ENCODE measurements at regions not wholly inside any gene's neighbourhood (a gene's known extent, or its start where the extent isn't known, plus 50 kb on each side); places are given as distances from the start of the nearest gene placed in this dataset.

DNA sequence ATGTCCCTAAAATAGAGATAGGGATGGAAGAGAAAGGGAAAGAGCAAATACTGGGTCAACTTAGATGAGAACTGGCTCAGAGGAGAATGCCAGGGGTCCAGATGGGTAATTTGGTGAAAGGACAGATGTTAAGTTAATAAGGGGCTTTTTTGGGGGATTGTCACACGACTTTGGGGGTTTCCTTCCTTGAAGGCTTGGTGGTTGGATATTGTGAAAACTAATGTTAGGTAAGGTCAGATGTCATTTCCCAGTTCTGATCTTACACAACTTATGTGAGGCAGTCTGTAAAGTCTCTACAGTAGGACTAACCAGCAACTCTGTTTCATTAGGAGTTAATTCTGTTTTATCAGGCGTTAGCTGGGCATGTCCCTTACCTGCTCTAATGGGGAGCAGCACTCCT lies 231.1 kb downstream of the NR2F2 start:
- Histone ChIP-seq H3K27ac (no peak overlapping the region), H3K4me3 (no peak overlapping the region), H3K36me3 (no peaks in the 10 kb centered on the region), H3K27me3 (no peaks in the 10 kb centered on the region), H3K4me1 (no peaks in the 10 kb centered on the region), H3K9me3 (peaks cover 0 to 6% of the 10 kb centered on the region in 2 donors)
- TF ChIP-seq POLR2AphosphoS5 (IDR thresholded peaks at IDR 0.05) (no peak), POLR2A (IDR thresholded peaks at IDR 0.05) (no peak)
- TF ChIP-seq, protein P1, sequence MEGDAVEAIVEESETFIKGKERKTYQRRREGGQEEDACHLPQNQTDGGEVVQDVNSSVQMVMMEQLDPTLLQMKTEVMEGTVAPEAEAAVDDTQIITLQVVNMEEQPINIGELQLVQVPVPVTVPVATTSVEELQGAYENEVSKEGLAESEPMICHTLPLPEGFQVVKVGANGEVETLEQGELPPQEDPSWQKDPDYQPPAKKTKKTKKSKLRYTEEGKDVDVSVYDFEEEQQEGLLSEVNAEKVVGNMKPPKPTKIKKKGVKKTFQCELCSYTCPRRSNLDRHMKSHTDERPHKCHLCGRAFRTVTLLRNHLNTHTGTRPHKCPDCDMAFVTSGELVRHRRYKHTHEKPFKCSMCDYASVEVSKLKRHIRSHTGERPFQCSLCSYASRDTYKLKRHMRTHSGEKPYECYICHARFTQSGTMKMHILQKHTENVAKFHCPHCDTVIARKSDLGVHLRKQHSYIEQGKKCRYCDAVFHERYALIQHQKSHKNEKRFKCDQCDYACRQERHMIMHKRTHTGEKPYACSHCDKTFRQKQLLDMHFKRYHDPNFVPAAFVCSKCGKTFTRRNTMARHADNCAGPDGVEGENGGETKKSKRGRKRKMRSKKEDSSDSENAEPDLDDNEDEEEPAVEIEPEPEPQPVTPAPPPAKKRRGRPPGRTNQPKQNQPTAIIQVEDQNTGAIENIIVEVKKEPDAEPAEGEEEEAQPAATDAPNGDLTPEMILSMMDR (IDR thresholded peaks at IDR 0.05), result no peak
- no peak for DNase-seq (ENCODE audit: low spot score in 2 of 2)
- intact Hi-C loops (cut with DNase I; ENCODE audit: low total_unique reads), result no loop called here

DNA sequence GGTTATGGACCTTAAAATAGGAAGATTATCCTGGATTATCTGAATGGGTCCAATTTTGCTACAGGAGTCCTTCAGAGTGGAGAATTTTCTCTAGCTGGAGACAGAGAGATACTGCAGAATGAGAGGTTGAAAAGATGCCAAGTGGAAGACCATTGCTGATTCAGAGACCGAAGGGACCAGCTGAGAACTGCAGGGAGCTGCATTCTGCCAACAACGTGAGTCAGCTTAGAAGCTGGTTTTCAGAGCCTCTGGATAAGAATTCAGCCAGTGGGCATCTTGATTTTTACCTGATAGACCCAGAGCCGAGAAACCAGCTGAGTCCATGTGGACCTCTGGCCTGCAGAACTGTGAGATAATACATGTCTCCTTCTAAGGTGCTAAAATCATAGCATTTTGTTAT lies 234.0 kb downstream of the NR2F2 start:
- H3K27me3 ChIP-seq, result no peaks in the 10 kb centered on the region
- H3K4me1 ChIP-seq, result no peaks in the 10 kb centered on the region
- DNase-seq (ENCODE audit: low spot score in 2 of 2), result no peak
- intact Hi-C loops (cut with DNase I; ENCODE audit: low total_unique reads), result no loop called here
- H3K27ac ChIP-seq, result no peak overlapping the region
- H3K9me3 ChIP-seq, result peaks cover 0 to 6% of the 10 kb centered on the region in 2 donors
- TF ChIP-seq POLR2A (IDR thresholded peaks at IDR 0.05) (no peak), POLR2AphosphoS5 (IDR thresholded peaks at IDR 0.05) (no peak)
- TF ChIP-seq, protein P1 (IDR thresholded peaks at IDR 0.05), result no peak
- no peaks in the 10 kb centered on the region for H3K36me3 ChIP-seq
- no peak overlapping the region for H3K4me3 ChIP-seq

DNA sequence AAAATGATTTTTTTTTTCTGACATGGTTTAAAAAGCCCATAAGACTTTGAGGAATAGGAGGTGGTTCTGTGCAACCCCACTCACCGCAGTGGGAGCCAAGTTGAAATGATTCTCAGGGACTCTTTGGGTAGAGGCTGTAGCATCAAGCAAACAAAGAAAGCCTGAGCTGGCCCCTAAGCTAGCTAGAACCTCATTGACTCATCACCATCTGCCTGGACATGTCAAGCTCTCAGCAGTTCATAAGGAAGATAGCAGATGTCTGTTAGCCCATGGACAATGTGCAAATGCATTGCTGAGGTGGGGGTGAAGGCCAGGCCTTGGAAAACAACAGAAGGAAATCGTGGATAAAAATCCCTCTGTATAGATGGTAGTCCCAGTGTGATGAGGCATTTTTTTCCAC lies 234.8 kb downstream of the NR2F2 start:
- H3K27me3 ChIP-seq, result no peaks in the 10 kb centered on the region
- no peak for TF ChIP-seq POLR2A (IDR thresholded peaks at IDR 0.05)
- no peak for TF ChIP-seq POLR2AphosphoS5 (IDR thresholded peaks at IDR 0.05)
- TF ChIP-seq, protein P1 (IDR thresholded peaks at IDR 0.05), result no peak
- H3K4me3 ChIP-seq, result no peak overlapping the region
- H3K36me3 ChIP-seq, result no peaks in the 10 kb centered on the region
- peaks cover 0 to 6% of the 10 kb centered on the region in 2 donors for H3K9me3 ChIP-seq
- H3K4me1 ChIP-seq, result no peaks in the 10 kb centered on the region
- H3K27ac ChIP-seq, result no peak overlapping the region
- no peak for DNase-seq (ENCODE audit: low spot score in 2 of 2)
- intact Hi-C loops (cut with DNase I; ENCODE audit: low total_unique reads), result no loop called here

DNA sequence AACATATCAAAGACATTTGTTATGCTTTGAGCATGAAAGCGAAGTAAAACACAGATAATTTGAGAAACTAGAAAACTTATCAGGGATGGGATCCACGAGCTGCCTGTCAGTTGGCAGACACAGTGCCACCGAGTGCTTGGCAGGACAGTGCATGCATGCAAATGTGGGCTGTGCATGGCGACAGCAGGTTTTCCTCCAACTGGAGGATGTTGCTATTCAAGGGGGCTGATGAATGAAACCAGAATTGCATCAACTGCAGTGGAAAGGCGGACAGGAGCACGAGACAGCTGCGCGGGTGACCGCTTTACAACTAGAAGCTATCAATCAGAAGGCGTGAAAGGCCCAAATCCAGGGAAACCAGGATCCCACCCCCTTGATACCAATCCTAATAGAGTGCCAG lies 244.3 kb downstream of the NR2F2 start:
- Histone ChIP-seq H3K36me3 (no peaks in the 10 kb centered on the region), H3K27me3 (no peaks in the 10 kb centered on the region), H3K4me1 (no peaks in the 10 kb centered on the region), H3K27ac (no peak overlapping the region), H3K9me3 (no peaks in the 10 kb centered on the region), H3K4me3 (no peak overlapping the region)
- TF ChIP-seq, protein P1 (IDR thresholded peaks at IDR 0.05), result no peak
- TF ChIP-seq POLR2A (IDR thresholded peaks at IDR 0.05) (no peak), POLR2AphosphoS5 (IDR thresholded peaks at IDR 0.05) (no peak)
- intact Hi-C loops (cut with DNase I; ENCODE audit: low total_unique reads), result no loop called here
- DNase-seq (ENCODE audit: low spot score in 2 of 2), result no peak

DNA sequence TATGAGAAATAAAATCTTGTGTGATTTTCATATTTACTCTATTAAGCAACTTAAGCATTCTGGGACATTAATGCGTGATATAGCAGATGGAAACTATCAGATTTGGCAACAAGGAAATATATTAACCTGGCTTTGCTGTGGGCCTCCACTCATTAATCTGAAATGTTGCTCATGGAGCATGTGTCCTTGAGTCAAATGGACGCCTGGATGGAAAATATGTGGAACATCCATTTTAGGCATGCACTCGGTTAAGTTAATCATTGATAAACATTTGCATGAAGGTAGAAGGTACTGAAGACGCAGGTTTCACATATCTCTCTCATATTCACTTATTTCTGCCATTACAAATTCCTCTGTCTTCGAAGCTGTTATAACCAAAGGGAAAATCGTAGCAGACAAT lies 246.1 kb downstream of the NR2F2 start:
- intact Hi-C loops (cut with DNase I; ENCODE audit: low total_unique reads), result no loop called here
- TF ChIP-seq, protein P1 (IDR thresholded peaks at IDR 0.05), result no peak
- no peak for TF ChIP-seq POLR2AphosphoS5 (IDR thresholded peaks at IDR 0.05)
- no peak for TF ChIP-seq POLR2A (IDR thresholded peaks at IDR 0.05)
- Histone ChIP-seq H3K9me3 (no peaks in the 10 kb centered on the region), H3K27ac (no peak overlapping the region), H3K4me1 (no peaks in the 10 kb centered on the region), H3K27me3 (no peaks in the 10 kb centered on the region), H3K4me3 (no peak overlapping the region), H3K36me3 (no peaks in the 10 kb centered on the region)
- DNase-seq (ENCODE audit: low spot score in 2 of 2), result no peak

Data from breast epithelium (tissue), 4 donors.